Upper lobe of right lung (tissue), 1 donor: ENCODE measurements at regions not wholly inside any gene's neighbourhood (a gene's known extent, or its start where the extent isn't known, plus 50 kb on each side); places are given as distances from the start of the nearest gene placed in this dataset.

Experiments
- ATAC-seq: fragments of 200-7000 bp; cut with Tn5 transposase; one replicate; pipeline ENCODE4 v1.9.1; 2020; ENCODE audit warnings: mild to moderate bottlenecking, moderate library complexity
- DNase-seq: peaks from one replicate; pipeline ENCODE4 v3.0.0-alpha.2; 2020
- H3K27ac ChIP-seq: fragments of 200-600 bp; one replicate; pipeline ENCODE4 v1.8.0; 2022
- H3K27me3 ChIP-seq: fragments of 200-600 bp; one replicate; pipeline ENCODE4 v1.8.0; 2022; ENCODE audit warnings: mild to moderate bottlenecking
- H3K36me3 ChIP-seq: fragments of 200-600 bp; one replicate; pipeline ENCODE4 v1.8.0; 2022
- H3K4me1 ChIP-seq: fragments of 200-600 bp; one replicate; pipeline ENCODE4 v1.8.0; 2022
- H3K4me3 ChIP-seq: fragments of 200-600 bp; one replicate; pipeline ENCODE4 v1.8.0; 2022; ENCODE audit warnings: mild to moderate bottlenecking
- H3K9me3 ChIP-seq: fragments of 200-600 bp; one replicate; pipeline ENCODE4 v1.8.0; 2022
- CTCF ChIP-seq: fragments of 200-600 bp; IDR thresholded peaks from one replicate; pipeline ENCODE4 v1.8.0; 2022; ENCODE audit warnings: antibody characterized with exemption
- intact Hi-C: fragments of 100-400 bp; cut with DNase I; formaldehyde crosslinking; loops from one replicate; pipeline ENCODE4 v1.11.0; 2022
- donor health status: DM: no; HTN: yes; CAD: no; lungs with severe emphysema.

GRCh38 chr7:82534684-82535083 is 91.1 kb upstream of the CACNA2D1 start:
- no peak for ATAC-seq
- intact Hi-C loops, result no loop called here

GRCh38 chr7:82530361-82530760 is 86.8 kb upstream of the CACNA2D1 start:
- intact Hi-C loops, result no loop called here
- DNase-seq (no peak), ATAC-seq (no peak)
- TF ChIP-seq CTCF, result no peak
- Histone ChIP-seq H3K27me3 (no peaks in the 10 kb centered on the region), H3K9me3 (no peaks in the 10 kb centered on the region), H3K36me3 (no peaks in the 10 kb centered on the region), H3K4me3 (no peak overlapping the region), H3K27ac (no peak overlapping the region), H3K4me1 (no peaks in the 10 kb centered on the region)

More at GRCh38 chr7:82534684-82535083, 91.1 kb upstream of the CACNA2D1 start:
- Histone ChIP-seq H3K27ac (no peak overlapping the region), H3K9me3 (no peaks in the 10 kb centered on the region), H3K4me3 (no peak overlapping the region), H3K36me3 (no peaks in the 10 kb centered on the region), H3K27me3 (no peaks in the 10 kb centered on the region), H3K4me1 (no peaks in the 10 kb centered on the region)
- no peak for TF ChIP-seq CTCF
- DNase-seq, result no peak

GRCh38 chr7:82528577-82529310 is 85.2 kb upstream of the CACNA2D1 start:
- intact Hi-C loops, result no loop called here
- TF ChIP-seq CTCF, result no peak
- Histone ChIP-seq H3K27me3 (no peaks in the 10 kb centered on the region), H3K27ac (no peak overlapping the region), H3K36me3 (no peaks in the 10 kb centered on the region), H3K4me1 (no peaks in the 10 kb centered on the region), H3K4me3 (no peak overlapping the region), H3K9me3 (no peaks in the 10 kb centered on the region)
- ATAC-seq (no peak), DNase-seq (no peak)

- Histone ChIP-seq H3K27me3 (no peaks in the 10 kb centered on the region), H3K27ac (no peak overlapping the region), H3K36me3 (no peaks in the 10 kb centered on the region), H3K4me1 (no peaks in the 10 kb centered on the region), H3K4me3 (no peak overlapping the region), H3K9me3 (no peaks in the 10 kb centered on the region)
- ATAC-seq, result no peak
- DNase-seq, result no peak
- intact Hi-C loops, result no loop called here
- no peak for TF ChIP-seq CTCF
These were observed 84.3 kb upstream of the CACNA2D1 start for GRCh38 chr7:82527851-82528250.

- Histone ChIP-seq H3K4me1 (no peaks in the 10 kb centered on the region), H3K27ac (no peak overlapping the region), H3K9me3 (no peaks in the 10 kb centered on the region), H3K27me3 (no peaks in the 10 kb centered on the region), H3K36me3 (no peaks in the 10 kb centered on the region), H3K4me3 (no peak overlapping the region)
- DNase-seq (no peak), ATAC-seq (no peak)
- no peak for TF ChIP-seq CTCF
- intact Hi-C loops, result no loop called here
These were observed 78.4 kb upstream of the CACNA2D1 start for GRCh38 chr7:82521906-82522445.
